ENCODE measurements at regions not wholly inside any gene's neighbourhood (a gene's known extent, or its start where the extent isn't known, plus 50 kb on each side); places are given as distances from the start of the nearest gene placed in this dataset.

- H3K27ac ChIP-seq, result no peak overlapping the region
- H3F3A ChIP-seq (ENCODE audit: insufficient read depth, low read depth), result peaks cover 33% of the 10 kb centered on the region
- TF ChIP-seq EZH2 (IDR thresholded peaks at IDR 0.05; ENCODE audit: low read depth), result no peak
- no peak for TF ChIP-seq CTCF (conservative IDR thresholded peaks at IDR 0.05)
- H3K27me3 ChIP-seq (ENCODE audit: insufficient read depth, low read depth), result no peaks in the 10 kb centered on the region
- no peak overlapping the region for H2AFZ ChIP-seq
- POLR2A ChIA-PET (ENCODE audit: unreplicated experiment), result no interaction called here
- no peak overlapping the region for H3K4me3 ChIP-seq
- no peak overlapping the region for H3K4me2 ChIP-seq
- no peak for DNase-seq
- H3K4me1 ChIP-seq (replicated peaks; ENCODE audit: insufficient read depth), result peaks cover 35% of the 10 kb centered on the region
- BruUV-seq (replicated peaks), result no TSS peak
- H4K20me1 ChIP-seq (ENCODE audit: insufficient read depth), result no peaks in the 10 kb centered on the region
- intact Hi-C loops (cut with micrococcal nuclease; ENCODE audit: unreplicated experiment), result no loop called here
- no peaks in the 10 kb centered on the region for H3K79me2 ChIP-seq (ENCODE audit: low read depth)
- H3K9me3 ChIP-seq (ENCODE audit: insufficient read depth, low read depth), result no peaks in the 10 kb centered on the region; the same call in 1 of the 2 replicates
- no peaks in the 10 kb centered on the region for H3K36me3 ChIP-seq (ENCODE audit: low read depth)
- no peaks in the 10 kb centered on the region for H3K9me2 ChIP-seq (ENCODE audit: insufficient read depth)
- CTCF ChIA-PET, result no interaction called here
These were observed 181.4 kb downstream of the BCAS1 start for GRCh38 chr20:53888951-53889350.

- no peak overlapping the region for H3K4me3 ChIP-seq
- TF ChIP-seq EZH2 (IDR thresholded peaks at IDR 0.05; ENCODE audit: low read depth) (no peak), CTCF (conservative IDR thresholded peaks at IDR 0.05) (no peak)
- intact Hi-C loops (cut with micrococcal nuclease; ENCODE audit: unreplicated experiment), result no loop called here
- H4K20me1 ChIP-seq (ENCODE audit: insufficient read depth), result no peaks in the 10 kb centered on the region
- H3K9me3 ChIP-seq (ENCODE audit: insufficient read depth, low read depth), result no peaks in the 10 kb centered on the region; the same call in 1 of the 2 replicates
- no peaks in the 10 kb centered on the region for H3K79me2 ChIP-seq (ENCODE audit: low read depth)
- CTCF ChIA-PET, result no interaction called here
- no peak overlapping the region for H2AFZ ChIP-seq
- no peaks in the 10 kb centered on the region for H3K27me3 ChIP-seq (ENCODE audit: insufficient read depth, low read depth)
- H3K27ac ChIP-seq, result no peak overlapping the region
- H3F3A ChIP-seq (ENCODE audit: insufficient read depth, low read depth), result peaks cover 37% of the 10 kb centered on the region
- no peaks in the 10 kb centered on the region for H3K36me3 ChIP-seq (ENCODE audit: low read depth)
- POLR2A ChIA-PET (ENCODE audit: unreplicated experiment), result no interaction called here
- H3K4me2 ChIP-seq, result no peak overlapping the region
- DNase-seq, result no peak
- H3K4me1 ChIP-seq (replicated peaks; ENCODE audit: insufficient read depth), result peaks cover 39% of the 10 kb centered on the region
- no TSS peak for BruUV-seq (replicated peaks)
- H3K9me2 ChIP-seq (ENCODE audit: insufficient read depth), result no peaks in the 10 kb centered on the region
These were observed 181.9 kb downstream of the BCAS1 start for GRCh38 chr20:53888510-53888909.

- Histone ChIP-seq H3K4me2 (no peak overlapping the region), H3K36me3 (ENCODE audit: low read depth) (no peaks in the 10 kb centered on the region), H3K27ac (no peak overlapping the region), H3K9me3 (ENCODE audit: insufficient read depth, low read depth) (no peaks in the 10 kb centered on the region; the same call in 1 of the 2 replicates), H3K9me2 (ENCODE audit: insufficient read depth) (no peaks in the 10 kb centered on the region), H3F3A (ENCODE audit: insufficient read depth, low read depth) (peaks cover 41% of the 10 kb centered on the region), H4K20me1 (ENCODE audit: insufficient read depth) (no peaks in the 10 kb centered on the region), H3K4me1 (replicated peaks; ENCODE audit: insufficient read depth) (peaks cover 44% of the 10 kb centered on the region), H3K4me3 (no peak overlapping the region), H3K79me2 (ENCODE audit: low read depth) (no peaks in the 10 kb centered on the region), H2AFZ (no peak overlapping the region), H3K27me3 (ENCODE audit: insufficient read depth, low read depth) (no peaks in the 10 kb centered on the region)
- DNase-seq, result no peak
- POLR2A ChIA-PET (ENCODE audit: unreplicated experiment), result no interaction called here
- CTCF ChIA-PET, result no interaction called here
- no TSS peak for BruUV-seq (replicated peaks)
- intact Hi-C loops (cut with micrococcal nuclease; ENCODE audit: unreplicated experiment), result no loop called here
- TF ChIP-seq CTCF (conservative IDR thresholded peaks at IDR 0.05), result no peak
- no peak for TF ChIP-seq EZH2 (IDR thresholded peaks at IDR 0.05; ENCODE audit: low read depth)
These were observed 182.4 kb downstream of the BCAS1 start for GRCh38 chr20:53887973-53888372.
